Ascending aorta (tissue), 2 donors: ENCODE measurements at regions not wholly inside any gene's neighbourhood (a gene's known extent, or its start where the extent isn't known, plus 50 kb on each side); places are given as distances from the start of the nearest gene placed in this dataset.

Source experiments
- DNase-seq, 2 donors: peaks; one replicate each; pipeline ENCODE4 v3.0.0-alpha.2; 2019; ENCODE audit warnings: low spot score in 2 of 2
- H3K27ac ChIP-seq, 2 donors: fragments of 200-600 bp; sonication (generic); one replicate each; pipeline ENCODE4 v1.5.1; 2016 to 2017; ENCODE audit warnings: mild to moderate bottlenecking in 1 of 2
- H3K27me3 ChIP-seq: fragments of 200-600 bp; sonication (generic); one replicate; pipeline ENCODE4 v1.5.1; 2017
- H3K36me3 ChIP-seq, 2 donors: fragments of 200-600 bp; sonication (generic); one replicate each; pipeline ENCODE4 v1.5.1; 2016
- H3K4me1 ChIP-seq, 2 donors: fragments of 200-600 bp; sonication (generic); one replicate each; pipeline ENCODE4 v1.5.1; 2016 to 2017; ENCODE audit warnings: mild to moderate bottlenecking in 1 of 2
- H3K4me3 ChIP-seq, 2 donors: fragments of 200-600 bp; sonication (generic); one replicate each; pipeline ENCODE4 v1.5.1; 2016 to 2017; ENCODE audit warnings: mild to moderate bottlenecking in 1 of 2
- H3K9me3 ChIP-seq, 2 donors: fragments of 200-600 bp; sonication (generic); one replicate each; pipeline ENCODE4 v1.5.1; 2016
- CTCF ChIP-seq, 3 experiments: fragments of 200-600 bp in 2 of 3; fragments of 450-650 bp in 1 of 3; sonication (generic) in 2 of 3; IDR thresholded peaks; one replicate each; pipeline ENCODE4 v1.5.1; 2016 to 2019; ENCODE audit warnings: antibody characterized with exemption in 3 of 3, mild to moderate bottlenecking in 1 of 3, moderate library complexity in 1 of 3
- intact Hi-C: fragments of 100-400 bp; cut with DNase I; formaldehyde crosslinking; loops from one replicate; pipeline ENCODE4 v1.15.1; 2023

DNA sequence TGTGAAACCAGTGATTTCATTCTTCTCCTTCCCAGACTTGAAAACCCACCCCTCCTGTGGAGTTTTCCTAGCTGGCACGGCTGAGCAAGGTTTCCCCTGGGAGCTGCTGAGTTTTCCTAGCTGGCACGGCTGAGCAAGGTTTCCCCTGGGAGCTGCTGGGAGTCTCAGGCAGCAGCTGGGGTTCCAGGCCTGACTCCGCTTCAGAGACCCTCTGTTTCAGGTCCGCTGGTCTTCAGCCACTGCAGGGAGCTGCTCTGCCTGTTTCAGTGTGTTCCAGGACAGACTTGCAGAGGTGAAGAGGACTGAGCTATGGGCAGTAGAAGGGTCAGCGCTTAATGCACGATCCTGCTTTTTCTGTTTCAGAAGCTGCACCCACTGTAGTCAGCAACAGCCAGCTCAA is 104.9 kb downstream of the XRCC2 start:
- Histone ChIP-seq H3K9me3 (no peaks in the 10 kb centered on the region), H3K4me3 (peak overlapping the region in 1 of 2 donors; percentile 27), H3K27me3 (no peaks in the 10 kb centered on the region), H3K36me3 (no peaks in the 10 kb centered on the region), H3K4me1 (peaks cover 0 to 2% of the 10 kb centered on the region in 2 donors), H3K27ac (peak overlapping the region in 1 of 2 donors; percentile 2)
- intact Hi-C loops, result no loop called here
- no peak for TF ChIP-seq CTCF (IDR thresholded peaks at IDR 0.05)
- no peak for DNase-seq

GRCh38 chr7:152568972-152569371 is 107.0 kb downstream of the XRCC2 start:
- intact Hi-C loops, result no loop called here
- TF ChIP-seq CTCF (IDR thresholded peaks at IDR 0.05), result no peak
- no peaks in the 10 kb centered on the region for H3K36me3 ChIP-seq
- no peak overlapping the region for H3K4me3 ChIP-seq
- H3K27me3 ChIP-seq, result no peaks in the 10 kb centered on the region
- no peak overlapping the region for H3K27ac ChIP-seq
- DNase-seq, result no peak
- H3K4me1 ChIP-seq, result peaks cover 0 to 2% of the 10 kb centered on the region in 2 donors
- no peaks in the 10 kb centered on the region for H3K9me3 ChIP-seq

GRCh38 chr7:152565731-152566130 is 110.2 kb downstream of the XRCC2 start:
- TF ChIP-seq CTCF (IDR thresholded peaks at IDR 0.05), result no peak
- DNase-seq, result no peak
- Histone ChIP-seq H3K27ac (no peak overlapping the region), H3K9me3 (no peaks in the 10 kb centered on the region), H3K36me3 (no peaks in the 10 kb centered on the region), H3K4me3 (no peak overlapping the region), H3K27me3 (no peaks in the 10 kb centered on the region), H3K4me1 (no peaks in the 10 kb centered on the region)
- intact Hi-C loops, result no loop called here

- intact Hi-C loops, result no loop called here
- H3K27me3 ChIP-seq, result no peaks in the 10 kb centered on the region
- no peak for DNase-seq
- no peaks in the 10 kb centered on the region for H3K4me1 ChIP-seq
- H3K9me3 ChIP-seq, result no peaks in the 10 kb centered on the region
- TF ChIP-seq CTCF (IDR thresholded peaks at IDR 0.05), result no peak
- no peak overlapping the region for H3K4me3 ChIP-seq
- H3K36me3 ChIP-seq, result no peaks in the 10 kb centered on the region
- no peak overlapping the region for H3K27ac ChIP-seq
Observed at GRCh38 chr7:152564656-152565250, 111.2 kb downstream of the XRCC2 start.

GRCh38 chr7:152556013-152556755 is 119.8 kb downstream of the XRCC2 start:
- no peak overlapping the region for H3K4me3 ChIP-seq
- DNase-seq, result no peak
- H3K27ac ChIP-seq, result no peak overlapping the region
- H3K36me3 ChIP-seq, result no peaks in the 10 kb centered on the region
- TF ChIP-seq CTCF (IDR thresholded peaks at IDR 0.05), result no peak
- no peaks in the 10 kb centered on the region for H3K27me3 ChIP-seq
- no peaks in the 10 kb centered on the region for H3K4me1 ChIP-seq
- intact Hi-C loops, result no loop called here
- no peaks in the 10 kb centered on the region for H3K9me3 ChIP-seq
